ENCODE measurements at regions not wholly inside any gene's neighbourhood (a gene's known extent, or its start where the extent isn't known, plus 50 kb on each side); places are given as distances from the start of the nearest gene placed in this dataset.

DNA sequence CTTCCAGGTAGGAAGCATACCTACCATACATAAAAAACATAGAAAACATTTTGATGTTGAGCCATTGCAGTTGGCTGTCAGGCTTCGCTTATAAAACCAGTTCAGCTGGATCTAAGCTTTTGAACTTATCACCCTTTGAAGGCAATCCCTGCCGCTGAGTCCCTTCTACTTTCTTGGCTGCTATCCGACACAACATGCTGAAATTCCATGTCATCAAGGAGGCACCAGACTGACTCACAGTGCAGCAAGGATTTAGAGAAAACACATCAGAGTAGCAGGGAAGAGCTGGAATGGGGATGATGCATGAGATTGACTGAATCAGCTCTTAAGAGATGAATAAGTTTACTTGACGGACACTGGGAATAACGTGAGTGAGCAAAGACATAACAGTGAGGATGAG, 135.0 kb upstream of the MAN1A1 start:
- no peak for TF ChIP-seq CTCF (IDR thresholded peaks at IDR 0.05)
- no peak for TF ChIP-seq POLR2A (IDR thresholded peaks at IDR 0.05)

Data from lower leg skin (tissue), 3 donors.